Embryonic facial prominence (tissue), 1 donor: ENCODE measurements at regions not wholly inside any gene's neighbourhood (a gene's known extent, or its start where the extent isn't known, plus 50 kb on each side); places are given as distances from the start of the nearest gene placed in this dataset.
"Not testable (repeated sequence)": the region's sequence is repeated elsewhere in the genome, so short reads cannot be mapped to it uniquely, and the experiment has no call there.

Source experiments
- DNase-seq: peaks from one replicate; pipeline ENCODE4 v3.0.0-alpha.2; 2016; ENCODE audit errors: extremely low spot score

GRCh38 chr1:120357046-120357445 is 57.8 kb upstream of the NBPF8 start:
- DNase-seq: not testable (repeated sequence)

- DNase-seq: not testable (repeated sequence)
These were observed 58.7 kb upstream of the NBPF8 start for GRCh38 chr1:120356170-120356569.

- peak; percentile 9 for DNase-seq
These were observed 60.1 kb upstream of the NBPF8 start for GRCh38 chr1:120354618-120355184.

- not testable (repeated sequence) for DNase-seq
These were observed 72.4 kb upstream of the NBPF8 start for GRCh38 chr1:120342231-120343073.

GRCh38 chr1:120341756-120342155 is 73.1 kb upstream of the NBPF8 start:
- DNase-seq: peak; percentile 4

- not testable (repeated sequence) for DNase-seq
These were observed 73.7 kb upstream of the NBPF8 start for GRCh38 chr1:120340838-120341751.

GRCh38 chr1:120315738-120316137 is 99.1 kb upstream of the NBPF8 start:
- DNase-seq: not testable (repeated sequence)

- not testable (repeated sequence) for DNase-seq
These were observed 102.9 kb upstream of the NBPF8 start for GRCh38 chr1:120311930-120312329.

GRCh38 chr1:120308940-120309578 is 105.8 kb upstream of the NBPF8 start:
- DNase-seq: not testable (repeated sequence)

- DNase-seq: not testable (repeated sequence)
These were observed 109.8 kb upstream of the NBPF8 start for GRCh38 chr1:120305046-120305445.

- not testable (repeated sequence) for DNase-seq
These were observed 110.5 kb upstream of the NBPF8 start for GRCh38 chr1:120304341-120304740.

GRCh38 chr1:120299433-120300057 is 115.3 kb upstream of the NBPF8 start:
- DNase-seq: not testable (repeated sequence)

GRCh38 chr1:120298487-120298886 is 116.3 kb upstream of the NBPF8 start:
- not testable (repeated sequence) for DNase-seq

GRCh38 chr1:120297345-120297953 is 117.4 kb upstream of the NBPF8 start:
- DNase-seq: not testable (repeated sequence)

- not testable (repeated sequence) for DNase-seq
These were observed 113.8 kb upstream of the SEC22B start for GRCh38 chr1:120290105-120290504.

GRCh38 chr1:120289601-120290074 is 113.3 kb upstream of the SEC22B start:
- DNase-seq: not testable (repeated sequence)

GRCh38 chr1:120288814-120289600 is 112.7 kb upstream of the SEC22B start:
- DNase-seq: not testable (repeated sequence)

GRCh38 chr1:120288167-120288566 is 111.8 kb upstream of the SEC22B start:
- DNase-seq: not testable (repeated sequence)

GRCh38 chr1:120282744-120283464 is 106.6 kb upstream of the SEC22B start:
- not testable (repeated sequence) for DNase-seq
